GM12874 (cell line): ENCODE measurements at regions not wholly inside any gene's neighbourhood (a gene's known extent, or its start where the extent isn't known, plus 50 kb on each side); places are given as distances from the start of the nearest gene placed in this dataset.

Experiments used
- CTCF ChIP-seq: IDR thresholded peaks from 2 replicates; pipeline ENCODE4 v1.5.1; 2011; ENCODE audit warnings: low read depth, mild to moderate bottlenecking, control low read depth, low read length, moderate library complexity; ENCODE audit not compliant: insufficient read depth

GRCh38 chr18:71134122-71134521 is 845.3 kb downstream of the SOCS6 start:
- no peak for TF ChIP-seq CTCF

GRCh38 chr18:71131918-71132317 is 843.1 kb downstream of the SOCS6 start:
- TF ChIP-seq CTCF, result no peak

GRCh38 chr18:71130351-71130750 is 841.5 kb downstream of the SOCS6 start:
- no peak for TF ChIP-seq CTCF

GRCh38 chr18:71125581-71125980 is 836.7 kb downstream of the SOCS6 start:
- no peak for TF ChIP-seq CTCF

GRCh38 chr18:71116535-71116934 is 827.7 kb downstream of the SOCS6 start:
- TF ChIP-seq CTCF, result no peak

- TF ChIP-seq CTCF, result no peak
Measured at GRCh38 chr18:71115261-71115660, 826.4 kb downstream of the SOCS6 start.

- no peak for TF ChIP-seq CTCF
Measured at GRCh38 chr18:71114550-71115210, 825.8 kb downstream of the SOCS6 start.
